NCI-H187 (cell line): ENCODE measurements at regions not wholly inside any gene's neighbourhood (a gene's known extent, or its start where the extent isn't known, plus 50 kb on each side); places are given as distances from the start of the nearest gene placed in this dataset.
A peak's percentile ranks its signal among the peaks of the same experiment; 100 is the strongest.
"Not testable (repeated sequence)": the region's sequence is repeated elsewhere in the genome, so short reads cannot be mapped to it uniquely, and the experiment has no call there.

ENCODE experiments used
- DNase-seq, 2 experiments: peaks; one replicate each; lab custom pipeline; 2025; lab: John Stamatoyannopoulos, UW

DNA sequence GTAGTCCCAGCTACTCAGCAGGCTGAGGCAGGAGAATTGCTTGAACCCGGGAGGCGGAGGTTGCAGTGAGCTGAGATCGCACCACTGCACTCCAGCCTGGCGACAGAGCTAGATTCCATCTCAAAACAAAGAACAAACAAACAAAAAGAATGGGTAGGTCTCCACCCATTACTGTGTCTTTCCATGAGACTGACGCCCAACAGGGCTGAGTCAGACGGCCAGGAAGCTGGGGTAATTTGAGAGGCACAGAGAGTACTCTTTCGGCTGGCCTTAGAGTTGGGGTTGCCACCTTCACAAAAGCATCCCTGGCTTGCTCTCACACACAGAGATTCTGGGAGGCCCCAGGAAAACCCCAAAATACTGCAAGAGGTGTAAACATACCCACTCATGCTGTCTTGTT is 72.0 kb upstream of the DHRSX start:
- no peak for DNase-seq

DNA sequence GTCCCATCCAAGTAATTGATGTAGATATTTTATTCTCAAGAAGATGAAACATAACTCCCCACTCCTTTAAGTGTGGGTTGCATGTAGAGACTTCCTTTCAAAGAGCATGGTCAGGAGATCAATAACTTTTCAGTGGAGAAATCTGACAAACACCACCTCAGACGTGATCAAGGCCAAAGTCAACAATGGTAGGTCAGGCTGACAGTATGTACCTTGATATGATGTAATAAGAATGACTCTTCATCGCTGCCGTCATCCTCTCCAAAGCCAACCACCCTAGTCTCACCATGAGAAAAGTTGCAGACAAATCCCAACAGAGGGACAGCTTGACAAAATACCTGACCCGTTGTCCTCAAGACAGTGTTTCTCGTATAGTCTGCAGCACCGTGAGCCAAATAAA is 67.3 kb upstream of the DHRSX start:
- no peak for DNase-seq

DNA sequence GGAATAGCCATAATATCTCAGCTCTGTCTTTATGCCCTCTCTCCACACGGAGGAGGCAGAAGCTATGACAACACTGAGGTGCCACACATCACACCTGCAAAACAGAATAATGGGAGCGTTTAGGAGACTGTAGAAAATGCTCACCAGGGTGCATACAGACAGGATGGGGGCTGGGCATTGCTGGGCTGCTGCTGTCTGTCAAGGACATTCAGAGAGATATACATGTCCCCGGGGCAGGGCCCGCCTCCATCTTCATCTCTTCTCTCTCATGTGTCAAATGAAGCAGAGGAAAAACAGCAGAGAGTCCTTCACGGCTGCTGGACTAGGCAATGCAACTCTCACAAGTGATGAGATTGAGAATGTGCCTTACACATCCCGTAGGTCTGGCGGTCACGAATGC is 65.3 kb upstream of the DHRSX start:
- DNase-seq = peak; percentile 11 to 45

DNA sequence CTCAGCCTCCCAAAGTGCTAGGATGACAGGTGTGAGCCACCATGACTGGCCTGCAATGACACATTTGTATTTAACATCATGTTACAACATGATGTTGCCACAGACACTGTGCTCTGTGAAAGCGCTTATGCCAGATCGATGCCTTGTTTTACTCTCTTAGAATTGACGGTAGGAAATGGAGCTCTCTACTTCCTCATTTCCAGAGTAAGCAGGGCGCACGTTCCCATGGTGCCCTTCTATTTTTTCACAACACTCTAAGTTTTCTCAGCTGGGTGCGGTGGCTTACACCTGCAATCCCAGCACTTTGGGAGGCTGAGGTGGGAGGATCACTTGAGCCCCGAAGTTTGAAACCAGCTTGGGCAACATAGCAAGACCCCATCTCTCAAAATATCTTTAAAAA is 60.7 kb upstream of the DHRSX start:
- DNase-seq = no peak

DNA sequence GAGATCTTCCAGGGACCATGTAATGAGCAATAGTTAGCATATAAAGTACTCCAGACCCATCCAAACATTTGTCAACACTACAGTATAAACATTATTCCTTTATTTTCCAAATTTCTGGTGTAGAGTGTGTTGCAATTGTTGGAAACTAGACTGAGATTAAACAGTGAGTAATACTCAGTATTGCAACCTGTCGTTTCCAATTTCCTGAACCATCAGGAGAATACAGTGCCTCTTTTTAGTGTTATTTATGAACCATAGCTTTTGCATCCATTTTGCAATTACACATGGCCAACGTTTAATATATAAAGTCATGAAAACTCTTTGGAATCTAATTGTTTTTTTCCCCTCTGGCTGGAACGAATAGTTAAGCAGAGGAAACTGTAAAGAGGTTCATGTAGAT is 58.3 kb upstream of the DHRSX start:
- no peak for DNase-seq

DNA sequence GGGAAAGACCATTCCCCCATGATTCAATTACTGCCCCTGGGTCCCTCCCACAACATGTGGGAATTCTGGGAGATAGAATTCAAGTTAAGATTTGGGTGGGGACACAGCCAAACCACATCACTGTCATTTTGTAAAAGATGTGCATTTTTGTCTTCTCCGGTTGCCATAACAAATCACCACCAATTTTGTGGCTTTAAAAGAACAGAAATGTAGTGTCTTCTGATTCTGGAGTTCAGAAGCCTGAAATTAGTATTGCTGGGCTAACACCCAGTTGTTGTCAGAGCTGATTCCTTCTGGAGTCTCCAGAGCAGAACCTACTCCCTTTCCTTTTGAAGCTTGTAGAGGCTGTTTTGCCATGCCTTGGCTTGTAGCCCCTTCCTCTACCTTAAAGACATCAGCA is 54.1 kb upstream of the DHRSX start:
- DNase-seq = no peak

DNA sequence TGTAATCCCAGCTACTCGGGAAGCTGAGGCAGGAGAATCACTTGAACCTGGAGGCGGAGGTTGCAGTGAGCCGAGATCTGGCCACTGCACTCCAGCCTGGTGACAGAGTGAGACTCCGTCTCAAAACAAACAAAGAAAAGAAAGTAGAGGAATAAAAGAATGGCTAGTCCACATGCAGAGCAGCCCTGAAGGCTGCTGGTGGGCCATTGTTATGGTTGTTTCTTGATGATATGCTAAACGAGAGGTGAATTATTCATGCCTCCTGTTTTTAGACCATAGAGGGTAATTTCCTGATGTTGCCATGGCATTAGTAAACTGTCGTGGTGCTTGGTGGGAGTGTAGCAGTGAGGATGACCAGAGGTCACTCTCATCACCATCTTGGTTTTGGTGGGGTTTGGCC is 53.3 kb upstream of the DHRSX start:
- not testable (repeated sequence) for DNase-seq

GRCh38 chrX:2552621-2553201 is 51.9 kb upstream of the DHRSX start:
- peak in 1 of 2 experiments; percentile 9 for DNase-seq

- DNase-seq = peak; percentile 45 to 82
Observed at GRCh38 chrX:2550328-2551020, 49.7 kb upstream of the DHRSX start.
